ENCODE measurements at regions not wholly inside any gene's neighbourhood (a gene's known extent, or its start where the extent isn't known, plus 50 kb on each side); places are given as distances from the start of the nearest gene placed in this dataset.

DNA sequence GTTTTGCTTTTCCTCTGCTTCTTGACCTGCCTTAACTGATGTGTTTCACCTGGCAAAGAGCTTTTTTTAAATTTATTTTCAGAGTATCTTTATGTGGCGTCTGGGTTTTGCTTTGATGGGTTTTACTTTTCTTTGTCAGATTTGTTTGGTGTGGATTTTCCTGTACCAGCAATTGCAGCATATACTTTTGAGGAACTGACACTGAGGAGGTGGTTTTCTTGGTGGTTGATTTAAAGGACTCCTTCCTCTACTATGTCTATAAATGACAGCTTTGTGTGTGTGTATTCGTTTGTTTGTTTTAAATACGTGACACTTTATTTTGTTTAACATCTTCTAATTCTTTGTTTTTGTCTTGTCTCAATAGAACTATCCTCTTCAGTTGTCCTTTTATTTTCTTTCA is 1071.9 kb upstream of the ARRDC3 start:
- Histone ChIP-seq H3K4me3 (ENCODE audit: low read depth, low read length, poor library complexity, severe bottlenecking) (no peak overlapping the region), H4K20me1 (ENCODE audit: insufficient read depth, low read length) (no peaks in the 10 kb centered on the region), H3K9me3 (ENCODE audit: low read length) (no peaks in the 10 kb centered on the region), H3K79me2 (ENCODE audit: insufficient read depth, low read length) (no peaks in the 10 kb centered on the region), H2AFZ (ENCODE audit: low read length) (no peak overlapping the region), H3F3A (ENCODE audit: insufficient read depth, low read length) (no peaks in the 10 kb centered on the region), H3K4me1 (ENCODE audit: insufficient read depth, low read length, severe bottlenecking) (no peaks in the 10 kb centered on the region), H3K9me2 (ENCODE audit: low read depth, low read length) (no peaks in the 10 kb centered on the region), H3K36me3 (ENCODE audit: insufficient read depth, low read length) (no peaks in the 10 kb centered on the region), H3K9ac (ENCODE audit: low read length) (no peak overlapping the region), H3K27ac (ENCODE audit: low read depth, low read length, poor library complexity, severe bottlenecking) (no peak overlapping the region), H3K27me3 (ENCODE audit: insufficient read depth, low read length) (no peaks in the 10 kb centered on the region), H3K4me2 (ENCODE audit: low read length) (no peak overlapping the region)
- TF ChIP-seq EZH2 (IDR thresholded peaks at IDR 0.05; ENCODE audit: borderline replicate concordance, low read length) = no peak
- TF ChIP-seq, protein P1, sequence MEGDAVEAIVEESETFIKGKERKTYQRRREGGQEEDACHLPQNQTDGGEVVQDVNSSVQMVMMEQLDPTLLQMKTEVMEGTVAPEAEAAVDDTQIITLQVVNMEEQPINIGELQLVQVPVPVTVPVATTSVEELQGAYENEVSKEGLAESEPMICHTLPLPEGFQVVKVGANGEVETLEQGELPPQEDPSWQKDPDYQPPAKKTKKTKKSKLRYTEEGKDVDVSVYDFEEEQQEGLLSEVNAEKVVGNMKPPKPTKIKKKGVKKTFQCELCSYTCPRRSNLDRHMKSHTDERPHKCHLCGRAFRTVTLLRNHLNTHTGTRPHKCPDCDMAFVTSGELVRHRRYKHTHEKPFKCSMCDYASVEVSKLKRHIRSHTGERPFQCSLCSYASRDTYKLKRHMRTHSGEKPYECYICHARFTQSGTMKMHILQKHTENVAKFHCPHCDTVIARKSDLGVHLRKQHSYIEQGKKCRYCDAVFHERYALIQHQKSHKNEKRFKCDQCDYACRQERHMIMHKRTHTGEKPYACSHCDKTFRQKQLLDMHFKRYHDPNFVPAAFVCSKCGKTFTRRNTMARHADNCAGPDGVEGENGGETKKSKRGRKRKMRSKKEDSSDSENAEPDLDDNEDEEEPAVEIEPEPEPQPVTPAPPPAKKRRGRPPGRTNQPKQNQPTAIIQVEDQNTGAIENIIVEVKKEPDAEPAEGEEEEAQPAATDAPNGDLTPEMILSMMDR (IDR thresholded peaks at IDR 0.05; ENCODE audit: low read length) = no peak

DNA sequence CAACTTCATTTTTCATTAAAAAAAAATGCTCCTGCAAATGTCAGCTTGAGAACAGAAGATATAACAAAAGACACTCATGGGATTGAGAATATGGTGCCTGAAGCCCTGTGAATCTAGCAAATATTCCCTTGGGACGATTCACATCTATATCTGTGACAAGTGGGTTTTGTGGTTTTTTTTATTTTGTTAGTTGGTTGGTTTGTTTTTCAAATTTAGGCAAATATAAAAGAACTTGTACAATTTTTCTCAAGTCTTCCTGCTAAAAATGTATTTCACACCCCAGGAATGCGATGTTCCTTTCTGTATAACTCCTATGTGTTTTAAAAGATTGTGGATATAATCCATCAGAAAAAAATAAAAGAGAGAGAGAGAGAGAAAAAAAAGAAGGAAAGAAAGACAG is 1061.8 kb upstream of the ARRDC3 start:
- H3K27me3 ChIP-seq (ENCODE audit: insufficient read depth, low read length) = no peaks in the 10 kb centered on the region
- no peaks in the 10 kb centered on the region for H3K9me2 ChIP-seq (ENCODE audit: low read depth, low read length)
- no peaks in the 10 kb centered on the region for H3K79me2 ChIP-seq (ENCODE audit: insufficient read depth, low read length)
- H3K36me3 ChIP-seq (ENCODE audit: insufficient read depth, low read length) = no peaks in the 10 kb centered on the region
- H4K20me1 ChIP-seq (ENCODE audit: insufficient read depth, low read length) = no peaks in the 10 kb centered on the region
- no peak overlapping the region for H2AFZ ChIP-seq (ENCODE audit: low read length)
- no peak overlapping the region for H3K27ac ChIP-seq (ENCODE audit: low read depth, low read length, poor library complexity, severe bottlenecking)
- H3K4me3 ChIP-seq (ENCODE audit: low read depth, low read length, poor library complexity, severe bottlenecking) = no peak overlapping the region
- H3K4me2 ChIP-seq (ENCODE audit: low read length) = no peak overlapping the region
- H3K9me3 ChIP-seq (ENCODE audit: low read length) = no peaks in the 10 kb centered on the region
- H3F3A ChIP-seq (ENCODE audit: insufficient read depth, low read length) = no peaks in the 10 kb centered on the region
- no peak overlapping the region for H3K9ac ChIP-seq (ENCODE audit: low read length)
- no peak for TF ChIP-seq EZH2 (IDR thresholded peaks at IDR 0.05; ENCODE audit: borderline replicate concordance, low read length)
- TF ChIP-seq, protein P1 (IDR thresholded peaks at IDR 0.05; ENCODE audit: low read length) = no peak
- H3K4me1 ChIP-seq (ENCODE audit: insufficient read depth, low read length, severe bottlenecking) = no peaks in the 10 kb centered on the region

DNA sequence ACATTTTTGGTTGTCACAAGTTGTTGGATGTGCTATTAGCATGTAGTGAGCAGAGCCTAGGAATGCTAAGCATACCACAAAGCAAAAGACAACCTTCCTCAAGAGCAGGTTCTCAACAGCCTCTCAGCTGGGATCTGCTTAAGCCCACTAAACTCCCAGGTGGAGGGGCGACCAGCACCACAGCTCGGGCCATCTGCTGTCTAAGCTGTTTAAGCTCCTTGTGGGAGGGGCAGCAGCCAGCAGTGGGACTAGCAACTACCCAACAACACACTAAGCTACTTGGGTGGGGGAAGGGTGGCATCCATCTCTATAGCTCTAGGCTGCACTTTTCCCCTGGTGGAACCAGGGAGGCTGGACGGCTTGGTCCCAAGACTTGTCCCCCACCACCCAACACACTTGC is 1052.7 kb upstream of the ARRDC3 start:
- Histone ChIP-seq H3K9ac (ENCODE audit: low read length) (no peak overlapping the region), H2AFZ (ENCODE audit: low read length) (no peak overlapping the region), H4K20me1 (ENCODE audit: insufficient read depth, low read length) (no peaks in the 10 kb centered on the region), H3K4me3 (ENCODE audit: low read depth, low read length, poor library complexity, severe bottlenecking) (no peak overlapping the region), H3K9me2 (ENCODE audit: low read depth, low read length) (no peaks in the 10 kb centered on the region), H3K27me3 (ENCODE audit: insufficient read depth, low read length) (no peaks in the 10 kb centered on the region), H3K9me3 (ENCODE audit: low read length) (no peaks in the 10 kb centered on the region), H3K36me3 (ENCODE audit: insufficient read depth, low read length) (no peaks in the 10 kb centered on the region), H3K4me1 (ENCODE audit: insufficient read depth, low read length, severe bottlenecking) (no peaks in the 10 kb centered on the region), H3K79me2 (ENCODE audit: insufficient read depth, low read length) (no peaks in the 10 kb centered on the region), H3K4me2 (ENCODE audit: low read length) (no peak overlapping the region), H3K27ac (ENCODE audit: low read depth, low read length, poor library complexity, severe bottlenecking) (no peak overlapping the region), H3F3A (ENCODE audit: insufficient read depth, low read length) (no peaks in the 10 kb centered on the region)
- TF ChIP-seq, protein P1 (IDR thresholded peaks at IDR 0.05; ENCODE audit: low read length) = no peak
- no peak for TF ChIP-seq EZH2 (IDR thresholded peaks at IDR 0.05; ENCODE audit: borderline replicate concordance, low read length)

Data from OCI-LY1 (cell line).